Type B pancreatic cell (in vitro differentiated cells): ENCODE measurements at regions not wholly inside any gene's neighbourhood (a gene's known extent, or its start where the extent isn't known, plus 50 kb on each side); places are given as distances from the start of the nearest gene placed in this dataset.
"Not testable (repeated sequence)": the region's sequence is repeated elsewhere in the genome, so short reads cannot be mapped to it uniquely, and the experiment has no call there.

ENCODE experiments used
- DNase-seq: peaks from one replicate; pipeline ENCODE4 v3.0.0; 2021; ENCODE audit warnings: mixed read lengths; ENCODE audit not compliant: unreplicated experiment; ENCODE audit errors: extremely low spot score
- H3K27ac Mint-ChIP-seq: 2 replicates; pipeline ENCODE4 v1.8.0; 2021; ENCODE audit warnings: mild to moderate bottlenecking, mixed read lengths
- H3K27me3 Mint-ChIP-seq: 2 replicates; pipeline ENCODE4 v1.8.0; 2021; ENCODE audit warnings: mixed read lengths
- H3K36me3 Mint-ChIP-seq: 2 replicates; pipeline ENCODE4 v1.8.0; 2021; ENCODE audit warnings: mixed read lengths
- H3K4me1 Mint-ChIP-seq: one replicate; pipeline ENCODE4 v1.8.0; 2021; ENCODE audit warnings: mixed read lengths; ENCODE audit not compliant: unreplicated experiment
- H3K4me3 Mint-ChIP-seq: 2 replicates; pipeline ENCODE4 v1.8.0; 2021; ENCODE audit warnings: mild to moderate bottlenecking, mixed read lengths
- H3K9me3 Mint-ChIP-seq: 2 replicates; pipeline ENCODE4 v1.8.0; 2021; ENCODE audit warnings: mixed read lengths
- CTCF ChIP-seq: fragments of 200-600 bp; sonication (generic); conservative IDR thresholded peaks from 2 replicates; pipeline ENCODE4 v1.5.0; 2021; ENCODE audit warnings: antibody characterized with exemption, mild to moderate bottlenecking

GRCh38 chr4:174405923-174406322 is 116.4 kb downstream of the HPGD start:
- H3K9me3 Mint-ChIP-seq, result no peaks in the 10 kb centered on the region
- H3K36me3 Mint-ChIP-seq, result no peaks in the 10 kb centered on the region
- no peak overlapping the region for H3K27ac Mint-ChIP-seq
- no peak for TF ChIP-seq CTCF
- no peak for DNase-seq
- H3K4me1 Mint-ChIP-seq, result peaks cover 20% of the 10 kb centered on the region
- H3K27me3 Mint-ChIP-seq, result no peaks in the 10 kb centered on the region
- no peak overlapping the region for H3K4me3 Mint-ChIP-seq

DNA sequence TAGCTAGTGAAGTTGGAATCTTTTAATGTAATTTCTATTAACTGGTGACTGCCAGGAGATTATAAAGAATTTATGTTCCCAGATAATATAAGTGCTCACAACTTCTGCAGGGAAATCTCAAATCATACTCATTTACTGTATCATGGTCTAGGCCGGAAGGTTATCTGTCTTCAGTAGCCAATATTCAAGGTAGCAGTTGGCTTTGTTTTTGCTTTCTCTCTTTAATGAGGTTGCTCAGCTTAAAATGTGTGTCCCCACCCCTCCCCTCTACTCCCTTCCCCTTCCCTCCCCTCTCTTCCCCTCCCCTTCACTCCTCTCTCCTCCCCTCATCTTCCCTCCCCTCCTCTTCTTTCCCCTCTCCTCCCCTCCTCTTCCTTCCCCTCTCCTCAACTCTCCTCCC is 117.6 kb downstream of the HPGD start:
- H3K4me1 Mint-ChIP-seq, result peaks cover 20% of the 10 kb centered on the region
- no peak overlapping the region for H3K27ac Mint-ChIP-seq
- H3K9me3 Mint-ChIP-seq, result no peaks in the 10 kb centered on the region
- H3K27me3 Mint-ChIP-seq, result no peaks in the 10 kb centered on the region
- no peak overlapping the region for H3K4me3 Mint-ChIP-seq
- TF ChIP-seq CTCF, result no peak
- no peak for DNase-seq
- no peaks in the 10 kb centered on the region for H3K36me3 Mint-ChIP-seq

DNA sequence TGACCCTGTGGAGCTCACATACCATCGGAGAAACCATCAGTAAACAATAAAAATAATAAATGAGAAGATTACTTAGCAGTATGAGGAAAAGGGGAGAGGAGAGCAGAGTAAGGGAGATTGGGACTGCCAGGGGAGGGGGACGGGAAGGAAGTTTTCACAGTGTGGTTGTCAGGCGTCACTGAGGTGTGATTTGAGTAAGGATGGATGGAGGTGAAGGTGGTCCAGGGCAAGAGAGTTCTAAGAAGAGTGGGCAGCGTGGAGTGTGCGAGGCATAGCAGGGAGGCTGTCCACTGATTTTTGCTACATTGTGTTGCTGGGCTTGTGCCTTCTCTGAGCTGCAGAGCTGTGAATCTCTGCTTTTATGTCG is 119.1 kb downstream of the HPGD start:
- no peaks in the 10 kb centered on the region for H3K36me3 Mint-ChIP-seq
- peaks cover 20% of the 10 kb centered on the region for H3K4me1 Mint-ChIP-seq
- H3K4me3 Mint-ChIP-seq, result peak overlapping the region; percentile 0
- no peaks in the 10 kb centered on the region for H3K9me3 Mint-ChIP-seq
- peak overlapping the region; percentile 44 for H3K27ac Mint-ChIP-seq
- H3K27me3 Mint-ChIP-seq, result no peaks in the 10 kb centered on the region
- no peak for DNase-seq
- no peak for TF ChIP-seq CTCF

GRCh38 chr4:174402470-174403176 is 118.9 kb downstream of the CEP44 start:
- DNase-seq, result no peak
- TF ChIP-seq CTCF, result no peak
- H3K27ac Mint-ChIP-seq, result peak overlapping the region; percentile 44
- peak overlapping the region; percentile 0 for H3K4me3 Mint-ChIP-seq
- no peaks in the 10 kb centered on the region for H3K27me3 Mint-ChIP-seq
- H3K36me3 Mint-ChIP-seq, result no peaks in the 10 kb centered on the region
- no peaks in the 10 kb centered on the region for H3K9me3 Mint-ChIP-seq
- peaks cover 20% of the 10 kb centered on the region for H3K4me1 Mint-ChIP-seq

DNA sequence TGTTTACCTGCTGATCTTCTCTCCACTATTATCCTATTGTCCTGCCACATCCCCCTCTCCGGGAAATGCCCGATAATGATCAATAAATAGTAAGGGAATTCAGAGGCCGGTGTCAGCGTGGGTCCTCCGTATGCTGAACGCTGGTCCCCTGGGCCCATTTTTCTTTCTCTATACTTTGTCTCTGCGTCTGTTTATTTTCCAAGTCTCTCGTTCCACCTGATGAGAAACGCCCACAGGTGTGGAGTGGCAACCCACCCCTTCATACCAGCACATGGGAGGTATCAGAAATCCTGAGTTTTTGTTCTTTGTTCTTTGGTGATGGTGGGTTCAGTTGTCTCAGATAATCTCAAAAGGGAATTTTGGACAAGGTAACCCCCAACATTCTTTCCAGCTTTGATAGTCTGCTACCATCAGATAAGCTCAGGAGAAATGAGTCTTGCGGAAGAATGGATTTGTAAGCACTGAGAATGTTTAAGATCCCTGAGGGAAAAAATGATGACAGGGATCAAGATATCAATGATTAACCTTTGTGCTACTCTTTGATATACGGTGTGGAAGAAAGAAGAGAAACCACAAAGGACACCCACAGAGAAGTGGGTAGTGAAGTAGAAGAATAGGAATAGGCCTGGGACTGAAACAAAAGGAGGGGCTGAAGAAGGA is 117.9 kb downstream of the CEP44 start:
- H3K4me3 Mint-ChIP-seq, result no peak overlapping the region
- H3K4me1 Mint-ChIP-seq, result peaks cover 20% of the 10 kb centered on the region
- no peak for DNase-seq
- H3K27ac Mint-ChIP-seq, result peak overlapping the region; percentile 29
- H3K9me3 Mint-ChIP-seq, result no peaks in the 10 kb centered on the region
- no peaks in the 10 kb centered on the region for H3K36me3 Mint-ChIP-seq
- TF ChIP-seq CTCF, result no peak
- H3K27me3 Mint-ChIP-seq, result no peaks in the 10 kb centered on the region

- H3K27me3 Mint-ChIP-seq, H3K36me3 Mint-ChIP-seq, H3K4me3 Mint-ChIP-seq, H3K9me3 Mint-ChIP-seq, DNase-seq: not testable (repeated sequence)
- Mint-ChIP-seq H3K27ac (peak overlapping the region; percentile 81), H3K4me1 (peaks cover 20% of the 10 kb centered on the region)
These were observed 117.0 kb downstream of the CEP44 start for GRCh38 chr4:174400603-174401302.
